GM12873 (cell line): ENCODE measurements at regions not wholly inside any gene's neighbourhood (a gene's known extent, or its start where the extent isn't known, plus 50 kb on each side); places are given as distances from the start of the nearest gene placed in this dataset.

Experiments
- CTCF ChIP-seq: IDR thresholded peaks from 2 replicates; pipeline ENCODE4 v1.5.1; 2012; ENCODE audit warnings: low read depth, mild to moderate bottlenecking, moderate library complexity, low read length, control low read depth; ENCODE audit not compliant: insufficient read depth; ENCODE audit errors: missing control alignments

GRCh38 chr1:170789063-170789462 is 125.1 kb downstream of the PRRX1 start:
- no peak for TF ChIP-seq CTCF

GRCh38 chr1:170790175-170790574 is 126.2 kb downstream of the PRRX1 start:
- no peak for TF ChIP-seq CTCF

GRCh38 chr1:170790651-170791071 is 126.7 kb downstream of the PRRX1 start:
- TF ChIP-seq CTCF = no peak

GRCh38 chr1:170791941-170792340 is 128.0 kb downstream of the PRRX1 start:
- no peak for TF ChIP-seq CTCF

GRCh38 chr1:170800265-170800664 is 135.1 kb upstream of the MROH9 start:
- TF ChIP-seq CTCF = no peak

- TF ChIP-seq CTCF = no peak
Measured at GRCh38 chr1:170800812-170801211, 134.5 kb upstream of the MROH9 start.

GRCh38 chr1:170803711-170804110 is 131.6 kb upstream of the MROH9 start:
- TF ChIP-seq CTCF = no peak

GRCh38 chr1:170804419-170804818 is 130.9 kb upstream of the MROH9 start:
- TF ChIP-seq CTCF = no peak
